OCI-LY3 (cell line): ENCODE measurements at regions not wholly inside any gene's neighbourhood (a gene's known extent, or its start where the extent isn't known, plus 50 kb on each side); places are given as distances from the start of the nearest gene placed in this dataset.

Experiments used
- CTCF ChIP-seq: fragments of 200-600, 300-600 bp; sonication (generic); IDR thresholded peaks from 2 replicates; pipeline ENCODE4 v1.5.1; 2014; ENCODE audit warnings: antibody characterized with exemption, low read length, low read depth
- EZH2phosphoT487 ChIP-seq: fragments of 200-600 bp; shearing (Covaris generic); IDR thresholded peaks from 2 replicates; pipeline ENCODE4 v1.6.1; 2018; ENCODE audit warnings: antibody characterized with exemption, mixed run types, low read depth

- TF ChIP-seq CTCF (no peak), EZH2phosphoT487 (no peak)
These were observed 281.7 kb downstream of the PARP8 start for GRCh38 chr5:50947906-50948683.
